A549 (cell line): ENCODE measurements at regions not wholly inside any gene's neighbourhood (a gene's known extent, or its start where the extent isn't known, plus 50 kb on each side); places are given as distances from the start of the nearest gene placed in this dataset.
A peak's percentile ranks its signal among the peaks of the same experiment; 100 is the strongest.

ENCODE experiments used
- ATAC-seq, 2 experiments: fragments of 200-7000 bp in 1 of 2; fragments of >200 bp in 1 of 2; cut with Nextera tagmentation in 1 of 2; cut with Tn5 transposase in 1 of 2; 3 replicates each; pipeline versions ENCODE4 v1.8.0 to v1.9.1; 2018 to 2020; ENCODE audit warnings: mild to moderate bottlenecking in 1 of 2, moderate library complexity in 1 of 2
- CTCF ChIA-PET: fragments of 300-600 bp; sonication (Branson Sonifier 250); formaldehyde crosslinking; extraction: SDS; loops from one replicate; lab custom pipeline; 2021; ENCODE audit warnings: antibody characterized with exemption, inconsistent platforms; lab: Yijun Ruan, JAX
- POLR2A ChIA-PET: fragments of 350-600 bp; formaldehyde crosslinking; extraction: SDS; loops from one replicate; lab custom pipeline; 2021; ENCODE audit warnings: antibody characterized with exemption, inconsistent platforms; lab: Yijun Ruan, JAX
- DNase-seq, 2 experiments: peaks; one replicate each; pipeline versions ENCODE4 v3.0.0 to v3.0.0-alpha.2; 2011 to 2016; ENCODE audit warnings: low read depth in 1 of 2, low spot score in 1 of 2
- FAIRE-seq: peaks from 2 replicates; lab custom pipeline; 2011; peaks lifted over from hg19 to GRCh38; lab: Jason Lieb, UNC
- H3K27ac ChIP-seq, 2 experiments: fragments of >200 bp; sonication (Bioruptor Twin); formaldehyde crosslinking; 3 replicates each; pipeline ENCODE4 v1.5.1; 2016 to 2017
- H3K4me1 ChIP-seq: fragments of >200 bp; sonication (Bioruptor Twin); formaldehyde crosslinking; 3 replicates; pipeline ENCODE4 v1.6.1; 2016
- H3K4me2 ChIP-seq: fragments of >200 bp; sonication (Bioruptor Twin); formaldehyde crosslinking; 3 replicates; pipeline ENCODE4 v1.6.1; 2016
- H3K4me3 ChIP-seq: fragments of >200 bp; sonication (Bioruptor Twin); formaldehyde crosslinking; 3 replicates; pipeline ENCODE4 v1.5.1; 2016
- H3K9me3 ChIP-seq: fragments of >200 bp; sonication (Bioruptor Twin); formaldehyde crosslinking; 3 replicates; pipeline ENCODE4 v1.6.1; 2016
- CBX8 ChIP-seq: fragments of 200-600 bp; sonication (generic); IDR thresholded peaks from 2 replicates; pipeline ENCODE4 v1.6.1; 2016
- CEBPB ChIP-seq, 2 experiments: fragments of >200 bp in 1 of 2; sonication (Bioruptor Twin) in 1 of 2; formaldehyde crosslinking in 1 of 2; IDR thresholded peaks; 2 replicates each; pipeline ENCODE4 v1.6.1; 2012 to 2016
- CHD2 ChIP-seq: fragments of 150-350 bp; IDR thresholded peaks from 2 replicates; pipeline ENCODE4 v1.6.1; 2014; ENCODE audit warnings: low read length; ENCODE audit not compliant: partially characterized antibody
- CHD4 ChIP-seq: fragments of 200-600 bp; sonication (generic); IDR thresholded peaks from 2 replicates; pipeline ENCODE4 v1.6.1; 2016; ENCODE audit warnings: antibody characterized with exemption, mild to moderate bottlenecking, borderline replicate concordance
- EHF ChIP-seq: fragments of 250-450 bp; sonication (Bioruptor Pico); IDR thresholded peaks from 2 replicates; pipeline ENCODE4 v1.5.0; 2020; ENCODE audit warnings: mild to moderate bottlenecking
- FOSL2 ChIP-seq, 2 experiments: fragments of 450-650 bp in 1 of 2; fragments of >200 bp in 1 of 2; sonication (Bioruptor Twin) in 1 of 2; formaldehyde crosslinking; IDR thresholded peaks; 2 replicates each; pipeline versions ENCODE4 v1.5.0 to v1.6.1; 2016 to 2020; ENCODE audit warnings: mild to moderate bottlenecking in 1 of 2, moderate library complexity in 1 of 2
- FOXS1 ChIP-seq: fragments of 250-450 bp; sonication (Bioruptor Pico); IDR thresholded peaks from 2 replicates; pipeline ENCODE4 v1.5.0; 2020; ENCODE audit warnings: mild to moderate bottlenecking, moderate library complexity
- GATA3 ChIP-seq: IDR thresholded peaks from 2 replicates; pipeline ENCODE4 v1.6.1; 2012; ENCODE audit warnings: borderline replicate concordance
- JUN ChIP-seq, 2 experiments: fragments of >200 bp; sonication (Bioruptor Twin); formaldehyde crosslinking; IDR thresholded peaks; 2 replicates in 1 of 2; 3 replicates in 1 of 2; pipeline ENCODE4 v1.6.1; 2016 to 2017
- JUNB ChIP-seq: fragments of >200 bp; sonication (Bioruptor Twin); formaldehyde crosslinking; IDR thresholded peaks from 2 replicates; pipeline ENCODE4 v1.6.1; 2016
- KDM1A ChIP-seq: fragments of 200-600 bp; sonication (generic); IDR thresholded peaks from 2 replicates; pipeline ENCODE4 v1.6.1; 2016; ENCODE audit warnings: low read depth, mild to moderate bottlenecking
- MYC ChIP-seq: IDR thresholded peaks from 2 replicates; pipeline ENCODE4 v1.6.1; 2012; ENCODE audit warnings: mild to moderate bottlenecking, inconsistent platforms, low read length, improper control_type of control experiment, borderline replicate concordance
- NFE2L2 ChIP-seq: fragments of 150-350 bp; conservative IDR thresholded peaks from 2 replicates; pipeline ENCODE4 v1.6.1; 2014; ENCODE audit warnings: low read length
- RAD21 ChIP-seq, 2 experiments: fragments of >200 bp in 1 of 2; sonication (Bioruptor Twin) in 1 of 2; formaldehyde crosslinking in 1 of 2; IDR thresholded peaks in 1 of 2; conservative IDR thresholded peaks in 1 of 2; 2 replicates in 1 of 2; 3 replicates in 1 of 2; pipeline ENCODE4 v1.6.1; 2012 to 2018; ENCODE audit warnings: inconsistent platforms in 1 of 2
- RNF2 ChIP-seq: fragments of 200-600 bp; sonication (generic); IDR thresholded peaks from 2 replicates; pipeline ENCODE4 v1.6.1; 2016; ENCODE audit warnings: low read depth, mild to moderate bottlenecking, antibody characterized with exemption, moderate library complexity, borderline replicate concordance
- SMC3 ChIP-seq: fragments of >200 bp; sonication (Bioruptor Twin); formaldehyde crosslinking; IDR thresholded peaks from 3 replicates; pipeline ENCODE4 v1.6.1; 2018; ENCODE audit warnings: inconsistent platforms
- SREBF2 ChIP-seq: fragments of 450-650 bp; IDR thresholded peaks from 2 replicates; pipeline ENCODE4 v1.6.1; 2014; ENCODE audit warnings: mild to moderate bottlenecking, moderate library complexity
- ZSCAN20 ChIP-seq: fragments of 250-450 bp; sonication (Bioruptor Pico); IDR thresholded peaks from 2 replicates; pipeline ENCODE4 v1.8.0; 2022; ENCODE audit warnings: mild to moderate bottlenecking, moderate library complexity
- WGBS: methylation state at CpG from one replicate; pipeline ENCODE4 v1.1.6; 2017; ENCODE audit errors: missing lambda C conversion rate; 5-methylcytosine and 5-hydroxymethylcytosine counted together
- TF ChIP-seq, protein P1 (sequence below): fragments of >200 bp; sonication (Bioruptor Twin); formaldehyde crosslinking; IDR thresholded peaks from 2 replicates; pipeline ENCODE4 v1.6.1; 2016
- TF ChIP-seq, protein P2 (sequence below): fragments of >200 bp; sonication (Bioruptor Twin); formaldehyde crosslinking; IDR thresholded peaks from 3 replicates; pipeline ENCODE4 v1.5.1; 2016
- TF ChIP-seq, protein P3 (sequence below): IDR thresholded peaks from 2 replicates; pipeline ENCODE4 v1.6.1; 2012
- TF ChIP-seq, protein P4 (sequence below): fragments of 250-450 bp; sonication (Bioruptor Pico); IDR thresholded peaks from 2 replicates; pipeline ENCODE4 v1.5.0; 2020; ENCODE audit warnings: low read depth, mild to moderate bottlenecking, moderate library complexity
- TF ChIP-seq, protein P5 (sequence below): fragments of >200 bp; sonication (Bioruptor Twin); formaldehyde crosslinking; IDR thresholded peaks from 3 replicates; pipeline ENCODE4 v1.6.1; 2016
- TF ChIP-seq, protein P6 (sequence below): fragments of 450-650 bp; IDR thresholded peaks from 2 replicates; pipeline ENCODE4 v1.6.1; 2014; ENCODE audit warnings: antibody characterized with exemption

DNA sequence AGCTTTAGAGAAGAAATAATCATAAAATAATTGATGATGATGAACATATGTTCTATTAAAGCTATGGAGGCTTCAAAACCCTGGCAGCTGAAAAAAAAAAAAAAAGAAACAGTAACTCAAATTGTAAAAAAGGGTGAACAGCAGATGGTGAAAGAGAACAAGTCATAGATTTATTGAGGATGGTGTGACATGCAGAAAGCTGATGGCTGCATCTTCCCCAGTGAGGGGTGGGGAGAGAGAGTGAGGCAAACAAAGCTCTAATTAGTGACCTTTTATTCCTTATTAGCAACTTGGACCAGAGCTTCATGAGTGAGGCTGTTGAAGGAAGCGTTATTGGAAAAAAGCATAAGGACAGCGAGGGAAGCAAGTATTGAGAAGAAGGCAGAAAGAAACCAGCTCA is 191.7 kb downstream of the EDN1 start:
- H3K4me2 ChIP-seq, result 0 out of 3 replicates have a peak overlapping the region, but pooled peaks have one; percentile 4
- ATAC-seq (no peak), DNase-seq (no peak), FAIRE-seq (no peak)
- POLR2A ChIA-PET, result interaction anchor here (1.0 to 4.0 kb wide), 2 partner anchors 116 to 191 kb away, joined by 3 to 26 read pairs; partner anchors contain the start of gene EDN1
- TF ChIP-seq FOXS1 (CRISPR knock-in tag), result no peak
- no peak for TF ChIP-seq SREBF2
- TF ChIP-seq CBX8, result no peak
- no peak for TF ChIP-seq CHD2
- TF ChIP-seq, protein P1, sequence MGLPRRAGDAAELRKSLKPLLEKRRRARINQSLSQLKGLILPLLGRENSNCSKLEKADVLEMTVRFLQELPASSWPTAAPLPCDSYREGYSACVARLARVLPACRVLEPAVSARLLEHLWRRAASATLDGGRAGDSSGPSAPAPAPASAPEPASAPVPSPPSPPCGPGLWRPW, result no peak
- TF ChIP-seq FOSL2 (IDR thresholded peaks at IDR 0.05), result no peak
- TF ChIP-seq FOSL2 (CRISPR knock-in tag; IDR thresholded peaks at IDR 0.05), result no peak
- no peak for TF ChIP-seq EHF (CRISPR knock-in tag)
- no peak for TF ChIP-seq CEBPB (IDR thresholded peaks at IDR 0.05)
- WGBS, result 89% methylated on average over 2 of the region's 2 CpGs
- H3K27ac ChIP-seq, result peak overlapping the region; percentile 92 to 98
- CTCF ChIA-PET, result interaction anchor here (0.9 to 4.8 kb wide), 14 partner anchors 12 to 191 kb away, joined by 3 to 36 read pairs (median 5); partner anchors contain the start of gene EDN1
- H3K4me1 ChIP-seq, result peaks cover 58% of the 10 kb centered on the region
- H3K9me3 ChIP-seq, result no peaks in the 10 kb centered on the region
- no peak overlapping the region for H3K4me3 ChIP-seq

DNA sequence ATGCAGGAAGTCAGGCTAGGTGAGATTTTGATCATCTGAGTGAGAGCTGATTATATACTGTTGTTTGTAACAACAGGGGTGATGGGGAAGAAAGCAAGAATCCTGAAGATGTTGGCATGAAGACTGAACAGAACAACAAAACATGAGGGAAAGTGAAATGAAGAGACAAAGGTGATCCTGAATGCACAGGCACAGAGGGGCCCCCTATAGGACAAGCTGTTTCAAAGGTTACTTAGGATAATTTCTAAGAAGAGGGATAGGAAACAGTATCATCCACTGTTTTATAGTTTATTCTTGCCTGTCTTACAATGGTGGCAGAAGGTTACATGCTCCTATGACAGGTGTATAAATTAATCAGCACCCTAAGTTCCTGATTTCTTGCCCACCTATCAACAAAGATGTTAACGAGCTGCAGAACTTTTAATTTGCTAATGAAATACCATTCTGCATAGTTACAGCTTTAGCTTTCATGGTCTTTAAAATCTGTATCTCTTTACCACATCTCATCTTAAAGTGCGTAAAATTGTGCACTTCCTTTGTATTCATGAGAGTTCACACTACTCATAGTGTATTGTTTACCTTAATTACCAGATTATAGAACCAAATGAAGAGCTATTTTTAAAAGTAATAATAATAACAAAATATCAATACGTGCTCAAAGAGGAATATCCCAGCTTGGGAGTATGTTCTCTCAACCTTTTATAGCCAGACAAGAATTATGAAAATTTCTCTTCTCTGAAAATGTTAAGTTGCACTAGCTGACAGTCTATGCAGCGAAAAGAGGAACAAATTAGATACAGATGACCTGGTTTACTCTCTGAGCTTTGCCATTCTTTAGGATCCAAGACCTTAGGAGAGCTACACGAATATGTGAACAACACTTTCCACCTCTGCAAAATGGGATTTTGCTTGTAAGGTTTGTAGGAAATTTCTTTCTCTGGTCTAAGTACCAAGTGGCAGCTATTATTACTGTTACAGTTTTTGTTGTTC is 192.5 kb downstream of the EDN1 start:
- H3K27ac ChIP-seq, result peak overlapping the region; percentile 92 to 98
- no peak overlapping the region for H3K4me3 ChIP-seq
- peak in 1 of 2 experiments; percentile 75 for DNase-seq
- peaks cover 58% of the 10 kb centered on the region for H3K4me1 ChIP-seq
- peak in 1 of 2 experiments; percentile 46; a peak in 3 of 6 replicates for ATAC-seq
- peak; percentile 53 to 67 for TF ChIP-seq RAD21 (conservative IDR thresholded peaks at IDR 0.05 in 1 of 2, IDR thresholded peaks at IDR 0.05 in 1 of 2)
- 0 out of 2 replicates have a peak, but pooled peaks have one; percentile 15 for TF ChIP-seq EHF (CRISPR knock-in tag)
- no peak for TF ChIP-seq CHD4
- peak; percentile 15; the same call in 1 of the 2 replicates for TF ChIP-seq ZSCAN20 (CRISPR knock-in tag)
- TF ChIP-seq, protein P2, sequence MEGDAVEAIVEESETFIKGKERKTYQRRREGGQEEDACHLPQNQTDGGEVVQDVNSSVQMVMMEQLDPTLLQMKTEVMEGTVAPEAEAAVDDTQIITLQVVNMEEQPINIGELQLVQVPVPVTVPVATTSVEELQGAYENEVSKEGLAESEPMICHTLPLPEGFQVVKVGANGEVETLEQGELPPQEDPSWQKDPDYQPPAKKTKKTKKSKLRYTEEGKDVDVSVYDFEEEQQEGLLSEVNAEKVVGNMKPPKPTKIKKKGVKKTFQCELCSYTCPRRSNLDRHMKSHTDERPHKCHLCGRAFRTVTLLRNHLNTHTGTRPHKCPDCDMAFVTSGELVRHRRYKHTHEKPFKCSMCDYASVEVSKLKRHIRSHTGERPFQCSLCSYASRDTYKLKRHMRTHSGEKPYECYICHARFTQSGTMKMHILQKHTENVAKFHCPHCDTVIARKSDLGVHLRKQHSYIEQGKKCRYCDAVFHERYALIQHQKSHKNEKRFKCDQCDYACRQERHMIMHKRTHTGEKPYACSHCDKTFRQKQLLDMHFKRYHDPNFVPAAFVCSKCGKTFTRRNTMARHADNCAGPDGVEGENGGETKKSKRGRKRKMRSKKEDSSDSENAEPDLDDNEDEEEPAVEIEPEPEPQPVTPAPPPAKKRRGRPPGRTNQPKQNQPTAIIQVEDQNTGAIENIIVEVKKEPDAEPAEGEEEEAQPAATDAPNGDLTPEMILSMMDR, result peak; percentile 39
- TF ChIP-seq SMC3, result peak; percentile 41
- no peak for TF ChIP-seq GATA3
- TF ChIP-seq, all 56 proteins: peak for 5
- 64% methylated on average over 5 of the region's 5 CpGs for WGBS
- FAIRE-seq, result no peak
- ChIA-PET POLR2A (interaction anchor here (1.0 to 4.0 kb wide), 6 partner anchors 10 to 192 kb away, joined by 3 to 26 read pairs (median 4); partner anchors contain the start of gene EDN1), CTCF (interaction anchor here (0.8 to 4.8 kb wide), 20 partner anchors 12 to 192 kb away, joined by 3 to 36 read pairs (median 4); partner anchors contain the start of gene EDN1)
- H3K4me2 ChIP-seq, result peak overlapping the region; percentile 69
- H3K9me3 ChIP-seq, result peaks cover 5% of the 10 kb centered on the region; the same call in 2 of the 3 replicates

DNA sequence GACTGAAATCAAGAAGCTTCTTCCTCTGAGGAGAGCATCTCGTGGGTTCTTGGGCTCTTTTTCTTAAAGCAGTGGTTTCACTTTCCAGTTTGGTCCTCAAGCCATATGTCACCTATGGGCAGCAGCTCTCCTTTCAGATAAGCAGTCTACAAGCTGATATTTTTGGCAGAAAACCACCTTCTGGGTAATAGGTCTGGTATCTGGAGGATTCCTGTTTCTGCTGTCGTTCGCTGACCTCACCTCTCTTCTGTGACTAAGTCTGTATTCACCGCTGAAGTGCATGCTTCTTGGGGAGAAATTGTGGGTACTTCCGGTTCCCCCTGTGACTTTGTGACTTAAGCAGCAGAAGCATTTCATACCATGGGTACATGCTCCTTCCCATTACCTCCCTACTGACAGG is 193.6 kb downstream of the EDN1 start:
- FAIRE-seq (peak; percentile 76), DNase-seq (peak; percentile 30 to 95), ATAC-seq (peak; percentile 86 to 93)
- peak overlapping the region; percentile 22; the same call in 1 of the 3 replicates for H3K4me3 ChIP-seq
- POLR2A ChIA-PET, result interaction anchor here (1.1 to 4.0 kb wide), 5 partner anchors 9 to 193 kb away, joined by 3 to 26 read pairs (median 5); partner anchors contain the start of gene EDN1
- peak overlapping the region; percentile 69 for H3K4me2 ChIP-seq
- CTCF ChIA-PET, result interaction anchor here (0.9 to 4.8 kb wide), 10 partner anchors 12 to 197 kb away, joined by 3 to 36 read pairs (median 4); partner anchors contain the start of gene EDN1
- peak overlapping the region; percentile 92 to 98 for H3K27ac ChIP-seq
- peaks cover 54% of the 10 kb centered on the region for H3K4me1 ChIP-seq
- H3K9me3 ChIP-seq, result peaks cover 13% of the 10 kb centered on the region; the same call in 2 of the 3 replicates
- under 1% methylated on average over 5 of the region's 5 CpGs for WGBS
- TF ChIP-seq NFE2L2 (no peak), FOSL2 (IDR thresholded peaks at IDR 0.05) (peak; percentile 73; the same call in 1 of the 2 replicates), FOSL2 (CRISPR knock-in tag; IDR thresholded peaks at IDR 0.05) (peak; percentile 85), JUNB (peak; percentile 86), KDM1A (no peak), SMC3 (peak; percentile 47; the same call in 2 of the 3 replicates), JUN (IDR thresholded peaks at IDR 0.05) (peak; percentile 36 to 42; a peak in 2 of 5 replicates), CHD2 (no peak), RNF2 (no peak), MYC (no peak), RAD21 (conservative IDR thresholded peaks at IDR 0.05 in 1 of 2, IDR thresholded peaks at IDR 0.05 in 1 of 2) (peak; percentile 39 to 45)
- TF ChIP-seq, protein P3, sequence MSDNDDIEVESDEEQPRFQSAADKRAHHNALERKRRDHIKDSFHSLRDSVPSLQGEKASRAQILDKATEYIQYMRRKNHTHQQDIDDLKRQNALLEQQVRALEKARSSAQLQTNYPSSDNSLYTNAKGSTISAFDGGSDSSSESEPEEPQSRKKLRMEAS, result peak; percentile 82
- TF ChIP-seq, protein P4, sequence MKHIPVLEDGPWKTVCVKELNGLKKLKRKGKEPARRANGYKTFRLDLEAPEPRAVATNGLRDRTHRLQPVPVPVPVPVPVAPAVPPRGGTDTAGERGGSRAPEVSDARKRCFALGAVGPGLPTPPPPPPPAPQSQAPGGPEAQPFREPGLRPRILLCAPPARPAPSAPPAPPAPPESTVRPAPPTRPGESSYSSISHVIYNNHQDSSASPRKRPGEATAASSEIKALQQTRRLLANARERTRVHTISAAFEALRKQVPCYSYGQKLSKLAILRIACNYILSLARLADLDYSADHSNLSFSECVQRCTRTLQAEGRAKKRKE (CRISPR knock-in tag), result 0 out of 2 replicates have a peak, but pooled peaks have one; percentile 32
- TF ChIP-seq, protein P5, sequence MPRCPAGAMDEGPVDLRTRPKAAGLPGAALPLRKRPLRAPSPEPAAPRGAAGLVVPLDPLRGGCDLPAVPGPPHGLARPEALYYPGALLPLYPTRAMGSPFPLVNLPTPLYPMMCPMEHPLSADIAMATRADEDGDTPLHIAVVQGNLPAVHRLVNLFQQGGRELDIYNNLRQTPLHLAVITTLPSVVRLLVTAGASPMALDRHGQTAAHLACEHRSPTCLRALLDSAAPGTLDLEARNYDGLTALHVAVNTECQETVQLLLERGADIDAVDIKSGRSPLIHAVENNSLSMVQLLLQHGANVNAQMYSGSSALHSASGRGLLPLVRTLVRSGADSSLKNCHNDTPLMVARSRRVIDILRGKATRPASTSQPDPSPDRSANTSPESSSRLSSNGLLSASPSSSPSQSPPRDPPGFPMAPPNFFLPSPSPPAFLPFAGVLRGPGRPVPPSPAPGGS, result peak; percentile 32; the same call in 1 of the 3 replicates
- TF ChIP-seq, protein P6, sequence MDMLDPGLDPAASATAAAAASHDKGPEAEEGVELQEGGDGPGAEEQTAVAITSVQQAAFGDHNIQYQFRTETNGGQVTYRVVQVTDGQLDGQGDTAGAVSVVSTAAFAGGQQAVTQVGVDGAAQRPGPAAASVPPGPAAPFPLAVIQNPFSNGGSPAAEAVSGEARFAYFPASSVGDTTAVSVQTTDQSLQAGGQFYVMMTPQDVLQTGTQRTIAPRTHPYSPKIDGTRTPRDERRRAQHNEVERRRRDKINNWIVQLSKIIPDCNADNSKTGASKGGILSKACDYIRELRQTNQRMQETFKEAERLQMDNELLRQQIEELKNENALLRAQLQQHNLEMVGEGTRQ, result no peak
